Gastrocnemius medialis (tissue), 4 donors: ENCODE measurements at regions not wholly inside any gene's neighbourhood (a gene's known extent, or its start where the extent isn't known, plus 50 kb on each side); places are given as distances from the start of the nearest gene placed in this dataset.
"Not testable (repeated sequence)": the region's sequence is repeated elsewhere in the genome, so short reads cannot be mapped to it uniquely, and the experiment has no call there.

Experiments used
- ATAC-seq, 2 donors: fragments of 150-250 bp; one replicate each; pipeline ENCODE4 v1.9.1; 2016
- DNase-seq, 2 donors: peaks; one replicate each; pipeline ENCODE4 v3.0.0-alpha.2; 2019
- H3K27ac ChIP-seq, 4 donors: fragments of 200-600 bp; sonication (generic); 1 replicate in 1 of 4; 2 replicates in 3 of 4; pipeline ENCODE4 v1.5.1; 2016 to 2018; ENCODE audit warnings: mild to moderate bottlenecking in 2 of 4, moderate library complexity in 1 of 4
- H3K27me3 ChIP-seq, 3 donors: fragments of 200-600 bp; sonication (generic) in 2 of 3; 1 replicate in 1 of 3; 2 replicates in 2 of 3; pipeline versions ENCODE4 v1.5.1 to v1.6.0; 2016 to 2019; ENCODE audit warnings: mild to moderate bottlenecking in 1 of 3, moderate library complexity in 1 of 3
- H3K36me3 ChIP-seq, 2 donors: fragments of 200-600 bp; sonication (generic) in 1 of 2; one replicate each; pipeline ENCODE4 v1.5.1; 2017 to 2018
- H3K4me1 ChIP-seq, 2 donors: fragments of 200-600 bp; sonication (generic) in 1 of 2; one replicate each; pipeline ENCODE4 v1.5.1; 2016 to 2017; ENCODE audit warnings: mild to moderate bottlenecking in 2 of 2
- H3K4me3 ChIP-seq, 4 donors: fragments of 200-600 bp; sonication (generic) in 3 of 4; 1 replicate in 1 of 4; 2 replicates in 3 of 4; pipeline ENCODE4 v1.5.1; 2016 to 2019; ENCODE audit warnings: mild to moderate bottlenecking in 2 of 4
- H3K9me3 ChIP-seq, 3 donors: fragments of 200-600 bp; sonication (generic) in 2 of 3; 1 replicate in 1 of 3; 2 replicates in 2 of 3; pipeline ENCODE4 v1.5.1; 2016 to 2019
- POLR2A ChIP-seq, 2 donors: fragments of 450-650 bp; IDR thresholded peaks; one replicate each; pipeline ENCODE4 v1.6.1; 2017; ENCODE audit warnings: antibody characterized with exemption in 2 of 2, mild to moderate bottlenecking in 2 of 2, moderate library complexity in 2 of 2
- in situ Hi-C, 4 donors: fragments of 200-750 bp; cut with MboI; loops; one replicate each; pipeline versions ENCODE4 v1.15.0 to v1.8.0; 2017; ENCODE audit warnings: low sequenced_read_pairs in 4 of 4
- intact Hi-C: fragments of 100-400 bp; cut with DNase I; formaldehyde crosslinking; loops from one replicate; pipeline ENCODE4 v1.15.1; 2023; ENCODE audit warnings: low total_unique reads
- TF ChIP-seq, protein P1 (sequence below), 5 experiments: fragments of 450-650 bp in 3 of 5; fragments of 200-600 bp in 2 of 5; sonication (generic) in 2 of 5; IDR thresholded peaks in 4 of 5; conservative IDR thresholded peaks in 1 of 5; 1 replicate in 4 of 5; 2 replicates in 1 of 5; pipeline ENCODE4 v1.5.1; 2016 to 2019; ENCODE audit warnings: antibody characterized with exemption in 5 of 5, mild to moderate bottlenecking in 3 of 5, moderate library complexity in 3 of 5

DNA sequence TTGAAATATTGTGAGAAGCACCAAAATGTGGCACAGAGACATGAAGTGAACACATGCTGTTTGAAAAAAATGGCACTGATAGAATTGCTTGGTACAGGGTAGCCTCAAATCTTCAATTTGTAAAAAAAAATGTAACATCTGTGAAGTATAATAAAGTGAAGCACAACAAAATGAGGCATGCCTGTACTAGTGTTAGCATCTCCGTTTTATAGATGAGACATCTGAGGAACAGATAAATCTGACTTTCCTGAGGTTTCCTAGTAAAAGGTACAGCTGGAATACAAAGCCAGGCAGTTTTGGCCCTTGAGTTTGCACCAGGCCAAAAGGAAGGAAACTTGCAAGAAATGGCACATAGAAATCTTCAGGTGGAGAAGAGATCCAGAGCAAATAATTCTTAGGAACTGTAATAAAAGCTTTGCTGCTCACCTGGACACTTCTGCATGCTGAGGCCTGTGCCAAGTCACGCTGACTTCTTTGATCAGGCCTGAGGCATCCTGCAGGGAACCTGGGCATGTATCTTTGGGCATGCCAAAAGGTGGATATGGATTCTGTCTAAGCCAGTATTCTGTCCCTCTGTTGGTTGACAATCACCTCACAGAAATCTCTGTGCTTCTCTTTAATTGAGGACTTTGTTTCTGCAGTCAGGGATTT is 251.5 kb upstream of the PLPP4 start:
- Histone ChIP-seq H3K27me3 (no peaks in the 10 kb centered on the region), H3K9me3 (no peaks in the 10 kb centered on the region), H3K27ac (no peak overlapping the region), H3K4me1 (no peaks in the 10 kb centered on the region), H3K4me3 (no peak overlapping the region), H3K36me3 (no peaks in the 10 kb centered on the region)
- intact Hi-C loops, result no loop called here
- in situ Hi-C loops, result no loop called here
- DNase-seq (no peak), ATAC-seq (no peak)
- TF ChIP-seq POLR2A (IDR thresholded peaks at IDR 0.05), result no peak
- TF ChIP-seq, protein P1, sequence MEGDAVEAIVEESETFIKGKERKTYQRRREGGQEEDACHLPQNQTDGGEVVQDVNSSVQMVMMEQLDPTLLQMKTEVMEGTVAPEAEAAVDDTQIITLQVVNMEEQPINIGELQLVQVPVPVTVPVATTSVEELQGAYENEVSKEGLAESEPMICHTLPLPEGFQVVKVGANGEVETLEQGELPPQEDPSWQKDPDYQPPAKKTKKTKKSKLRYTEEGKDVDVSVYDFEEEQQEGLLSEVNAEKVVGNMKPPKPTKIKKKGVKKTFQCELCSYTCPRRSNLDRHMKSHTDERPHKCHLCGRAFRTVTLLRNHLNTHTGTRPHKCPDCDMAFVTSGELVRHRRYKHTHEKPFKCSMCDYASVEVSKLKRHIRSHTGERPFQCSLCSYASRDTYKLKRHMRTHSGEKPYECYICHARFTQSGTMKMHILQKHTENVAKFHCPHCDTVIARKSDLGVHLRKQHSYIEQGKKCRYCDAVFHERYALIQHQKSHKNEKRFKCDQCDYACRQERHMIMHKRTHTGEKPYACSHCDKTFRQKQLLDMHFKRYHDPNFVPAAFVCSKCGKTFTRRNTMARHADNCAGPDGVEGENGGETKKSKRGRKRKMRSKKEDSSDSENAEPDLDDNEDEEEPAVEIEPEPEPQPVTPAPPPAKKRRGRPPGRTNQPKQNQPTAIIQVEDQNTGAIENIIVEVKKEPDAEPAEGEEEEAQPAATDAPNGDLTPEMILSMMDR (IDR thresholded peaks at IDR 0.05 in 4 of 5, conservative IDR thresholded peaks at IDR 0.05 in 1 of 5), result no peak

DNA sequence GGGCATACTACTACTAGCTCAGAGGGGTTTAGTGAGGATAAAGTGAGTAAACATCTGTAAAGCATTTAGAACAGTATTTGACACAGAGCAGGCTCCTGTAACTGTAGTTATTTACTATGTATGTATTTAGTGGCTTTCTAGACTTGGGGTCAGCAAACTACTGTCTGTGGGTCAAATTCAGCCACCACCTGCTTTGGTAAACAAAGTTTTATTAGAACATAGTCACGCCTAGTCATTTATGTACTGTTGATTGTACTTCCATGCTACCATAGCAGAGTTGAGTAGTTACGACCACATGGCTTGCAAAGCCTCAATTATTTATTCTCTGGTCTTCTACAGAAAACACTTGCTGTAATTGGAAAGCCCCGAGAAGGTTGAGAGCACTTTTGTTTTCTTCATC is 248.5 kb upstream of the PLPP4 start:
- Histone ChIP-seq H3K36me3 (no peaks in the 10 kb centered on the region), H3K27me3 (no peaks in the 10 kb centered on the region), H3K4me1 (no peaks in the 10 kb centered on the region), H3K9me3 (no peaks in the 10 kb centered on the region), H3K4me3 (no peak overlapping the region), H3K27ac (no peak overlapping the region)
- DNase-seq, result no peak
- intact Hi-C loops (no loop called here), in situ Hi-C loops (no loop called here)
- TF ChIP-seq, protein P1 (IDR thresholded peaks at IDR 0.05 in 4 of 5, conservative IDR thresholded peaks at IDR 0.05 in 1 of 5), result no peak
- TF ChIP-seq POLR2A (IDR thresholded peaks at IDR 0.05), result no peak
- no peak for ATAC-seq

DNA sequence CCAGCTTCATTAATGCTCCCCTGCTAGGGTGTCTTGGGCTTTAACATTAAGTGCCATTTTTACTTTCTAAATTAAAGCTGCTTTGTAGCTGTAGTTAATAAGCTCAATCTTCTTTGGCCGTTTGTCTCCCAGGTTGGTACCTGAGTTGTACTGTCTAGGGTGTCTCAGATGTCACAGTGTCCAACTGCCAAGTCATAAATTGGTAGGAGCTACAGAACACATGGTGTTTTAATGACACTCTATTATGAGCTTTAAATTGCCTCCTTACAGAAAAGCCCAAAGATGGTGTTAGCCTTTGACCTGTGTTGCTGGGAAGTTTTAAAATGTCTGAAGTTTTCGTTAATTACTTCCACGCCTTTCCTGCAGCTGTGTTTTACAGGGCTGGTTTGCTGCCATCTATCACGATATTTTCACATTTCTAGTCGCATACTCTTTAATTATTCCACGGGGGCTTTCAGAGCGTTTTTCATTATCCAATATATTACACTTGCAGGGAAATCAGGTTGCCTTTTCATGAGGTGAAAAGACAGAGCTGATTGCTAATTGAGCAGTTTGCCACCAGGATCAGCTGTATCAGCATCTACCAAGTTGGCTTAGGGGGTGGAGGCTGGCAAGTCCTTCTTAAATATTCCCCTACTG is 247.8 kb upstream of the PLPP4 start:
- H3K36me3 ChIP-seq, result no peaks in the 10 kb centered on the region
- H3K4me3 ChIP-seq, result no peak overlapping the region
- in situ Hi-C loops, result no loop called here
- H3K9me3 ChIP-seq, result no peaks in the 10 kb centered on the region
- ATAC-seq, result no peak
- H3K27me3 ChIP-seq, result no peaks in the 10 kb centered on the region
- no peak for DNase-seq
- H3K4me1 ChIP-seq, result no peaks in the 10 kb centered on the region
- TF ChIP-seq, protein P1 (IDR thresholded peaks at IDR 0.05 in 4 of 5, conservative IDR thresholded peaks at IDR 0.05 in 1 of 5), result no peak
- TF ChIP-seq POLR2A (IDR thresholded peaks at IDR 0.05), result no peak
- no peak overlapping the region for H3K27ac ChIP-seq
- intact Hi-C loops, result no loop called here

DNA sequence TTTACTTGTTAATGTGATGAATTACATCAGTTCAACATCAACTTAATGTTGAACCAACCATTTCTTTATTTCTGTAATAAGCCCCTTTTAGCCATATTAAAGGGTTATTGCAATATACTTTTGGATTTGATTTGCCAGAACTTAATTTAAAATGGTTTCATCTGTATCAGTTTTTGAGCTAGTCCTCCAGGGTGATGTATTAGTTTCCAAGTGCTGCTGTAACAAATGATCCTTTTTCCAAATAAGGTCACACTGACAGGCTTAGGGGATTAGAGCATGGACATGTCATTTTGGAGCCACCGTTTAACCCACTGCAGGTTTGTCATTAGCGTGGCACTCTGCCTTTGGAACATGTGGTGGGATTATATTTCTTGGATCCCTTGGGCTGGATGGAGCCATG is 244.8 kb upstream of the PLPP4 start:
- intact Hi-C loops (no loop called here), in situ Hi-C loops (no loop called here)
- DNase-seq, result no peak
- H3K36me3 ChIP-seq, result no peaks in the 10 kb centered on the region
- no peak for ATAC-seq
- H3K9me3 ChIP-seq, result no peaks in the 10 kb centered on the region
- H3K27me3 ChIP-seq, result no peaks in the 10 kb centered on the region
- H3K4me3 ChIP-seq, result no peak overlapping the region
- no peak for TF ChIP-seq POLR2A (IDR thresholded peaks at IDR 0.05)
- TF ChIP-seq, protein P1 (IDR thresholded peaks at IDR 0.05 in 4 of 5, conservative IDR thresholded peaks at IDR 0.05 in 1 of 5), result no peak
- H3K4me1 ChIP-seq, result no peaks in the 10 kb centered on the region
- no peak overlapping the region for H3K27ac ChIP-seq

DNA sequence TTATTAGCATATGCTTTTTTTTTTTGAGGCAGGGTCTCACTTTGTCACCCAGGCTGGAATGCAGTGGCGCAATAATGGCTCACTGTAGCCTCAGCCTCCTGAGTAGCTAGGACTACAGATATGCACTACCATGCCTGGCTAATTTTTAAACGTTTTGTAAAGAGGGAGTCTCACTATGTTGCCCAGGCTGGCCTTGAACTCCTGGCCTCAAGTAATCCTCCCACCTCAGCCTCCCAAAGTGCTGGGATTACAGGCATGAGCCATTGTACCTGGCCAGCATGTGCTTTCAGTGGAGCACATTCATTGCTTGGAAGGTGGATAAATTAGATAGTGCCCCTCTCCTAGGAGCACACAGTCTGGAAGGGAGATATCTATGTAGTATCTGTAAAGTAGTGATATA is 243.7 kb upstream of the PLPP4 start:
- H3K9me3 ChIP-seq, H3K4me3 ChIP-seq, H3K4me1 ChIP-seq, H3K36me3 ChIP-seq, H3K27ac ChIP-seq, ATAC-seq, intact Hi-C loops, in situ Hi-C loops, DNase-seq, H3K27me3 ChIP-seq: not testable (repeated sequence)
